MCF 10A (cell line): ENCODE measurements at regions not wholly inside any gene's neighbourhood (a gene's known extent, or its start where the extent isn't known, plus 50 kb on each side); places are given as distances from the start of the nearest gene placed in this dataset.

Experiments
- BruUV-seq: library from RNA; stranded (reverse); fragments of 400-500 nt; replicated peaks from 2 replicates; lab custom pipeline; 2021; lab: Mats Ljungman, UMichigan
- CTCF ChIA-PET: fragments of 300-600 bp; sonication (Branson Sonifier 250); formaldehyde crosslinking; extraction: SDS; loops from one replicate; lab custom pipeline; 2021; ENCODE audit warnings: antibody characterized with exemption, inconsistent platforms; lab: Yijun Ruan, JAX
- POLR2A ChIA-PET: fragments of 300-600, 350-650 bp; sonication (Branson Sonifier 250); formaldehyde crosslinking; extraction: SDS; loops from one replicate; lab custom pipeline; 2020; ENCODE audit warnings: antibody characterized with exemption, inconsistent platforms; lab: Yijun Ruan, JAX
- DNase-seq: peaks from one replicate; pipeline ENCODE4 v3.0.0-alpha.2; 2018; ENCODE audit not compliant: unreplicated experiment
- H3K27ac Mint-ChIP-seq: one replicate; pipeline ENCODE4 v1.8.0; 2022; ENCODE audit warnings: mild to moderate bottlenecking, low read depth, mixed read lengths; ENCODE audit not compliant: unreplicated experiment
- H3K27me3 Mint-ChIP-seq: one replicate; pipeline ENCODE4 v1.8.0; 2022; ENCODE audit warnings: mixed read lengths; ENCODE audit not compliant: insufficient read depth, unreplicated experiment
- H3K36me3 Mint-ChIP-seq: one replicate; pipeline ENCODE4 v1.8.0; 2022; ENCODE audit warnings: mild to moderate bottlenecking, moderate library complexity, mixed read lengths; ENCODE audit not compliant: insufficient read depth, unreplicated experiment
- H3K4me1 Mint-ChIP-seq: one replicate; pipeline ENCODE4 v1.8.0; 2022; ENCODE audit warnings: mixed read lengths; ENCODE audit not compliant: insufficient read depth, unreplicated experiment
- H3K4me3 Mint-ChIP-seq: one replicate; pipeline ENCODE4 v1.8.0; 2022; ENCODE audit warnings: mild to moderate bottlenecking, moderate library complexity, mixed read lengths; ENCODE audit not compliant: unreplicated experiment
- H3K9me3 Mint-ChIP-seq: one replicate; pipeline ENCODE4 v1.8.0; 2022; ENCODE audit warnings: mixed read lengths; ENCODE audit not compliant: unreplicated experiment
- intact Hi-C: fragments of 100-400 bp; cut with micrococcal nuclease; formaldehyde crosslinking; loops from 2 replicates; pipeline ENCODE4 v1.14.1; 2022
- TF ChIP-seq, protein P1 (sequence below): fragments of 200-600 bp; IDR thresholded peaks from one replicate; pipeline ENCODE4 v1.8.0; 2022; ENCODE audit warnings: antibody characterized with exemption, mild to moderate bottlenecking; ENCODE audit not compliant: unreplicated experiment

DNA sequence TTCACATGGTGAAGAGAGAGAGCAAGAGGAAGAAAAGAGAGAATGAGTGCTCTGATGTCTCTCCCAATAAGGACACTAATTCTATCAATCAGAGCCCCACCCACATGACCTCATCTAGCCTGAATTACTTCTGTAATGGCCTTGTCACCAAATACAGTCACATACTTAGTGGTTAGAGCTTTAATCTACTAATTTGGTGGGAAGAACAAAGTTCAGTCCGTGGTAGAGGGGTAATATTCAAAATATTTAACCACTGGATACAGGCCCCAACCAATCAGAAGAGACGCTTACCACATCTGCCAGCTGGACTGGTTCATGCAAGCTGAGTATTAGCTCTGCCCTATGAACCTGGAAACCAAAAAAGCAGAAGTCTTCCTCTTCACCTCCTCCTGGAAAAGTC, 336.3 kb upstream of the NFE2L3 start:
- TF ChIP-seq, protein P1, sequence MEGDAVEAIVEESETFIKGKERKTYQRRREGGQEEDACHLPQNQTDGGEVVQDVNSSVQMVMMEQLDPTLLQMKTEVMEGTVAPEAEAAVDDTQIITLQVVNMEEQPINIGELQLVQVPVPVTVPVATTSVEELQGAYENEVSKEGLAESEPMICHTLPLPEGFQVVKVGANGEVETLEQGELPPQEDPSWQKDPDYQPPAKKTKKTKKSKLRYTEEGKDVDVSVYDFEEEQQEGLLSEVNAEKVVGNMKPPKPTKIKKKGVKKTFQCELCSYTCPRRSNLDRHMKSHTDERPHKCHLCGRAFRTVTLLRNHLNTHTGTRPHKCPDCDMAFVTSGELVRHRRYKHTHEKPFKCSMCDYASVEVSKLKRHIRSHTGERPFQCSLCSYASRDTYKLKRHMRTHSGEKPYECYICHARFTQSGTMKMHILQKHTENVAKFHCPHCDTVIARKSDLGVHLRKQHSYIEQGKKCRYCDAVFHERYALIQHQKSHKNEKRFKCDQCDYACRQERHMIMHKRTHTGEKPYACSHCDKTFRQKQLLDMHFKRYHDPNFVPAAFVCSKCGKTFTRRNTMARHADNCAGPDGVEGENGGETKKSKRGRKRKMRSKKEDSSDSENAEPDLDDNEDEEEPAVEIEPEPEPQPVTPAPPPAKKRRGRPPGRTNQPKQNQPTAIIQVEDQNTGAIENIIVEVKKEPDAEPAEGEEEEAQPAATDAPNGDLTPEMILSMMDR, result no peak
- Mint-ChIP-seq H3K27me3 (peaks cover 17% of the 10 kb centered on the region), H3K4me3 (no peak overlapping the region), H3K36me3 (no peaks in the 10 kb centered on the region), H3K9me3 (no peaks in the 10 kb centered on the region), H3K4me1 (no peaks in the 10 kb centered on the region), H3K27ac (no peak overlapping the region)
- DNase-seq, result no peak
- intact Hi-C loops, result no loop called here
- POLR2A ChIA-PET, result no interaction called here
- CTCF ChIA-PET, result interaction anchor here (0.6 to 1.1 kb wide), 2 partner anchors 23 to 676 kb away, joined by 4 read pairs; no protein-coding TSS in a partner anchor
- no TSS peak for BruUV-seq

DNA sequence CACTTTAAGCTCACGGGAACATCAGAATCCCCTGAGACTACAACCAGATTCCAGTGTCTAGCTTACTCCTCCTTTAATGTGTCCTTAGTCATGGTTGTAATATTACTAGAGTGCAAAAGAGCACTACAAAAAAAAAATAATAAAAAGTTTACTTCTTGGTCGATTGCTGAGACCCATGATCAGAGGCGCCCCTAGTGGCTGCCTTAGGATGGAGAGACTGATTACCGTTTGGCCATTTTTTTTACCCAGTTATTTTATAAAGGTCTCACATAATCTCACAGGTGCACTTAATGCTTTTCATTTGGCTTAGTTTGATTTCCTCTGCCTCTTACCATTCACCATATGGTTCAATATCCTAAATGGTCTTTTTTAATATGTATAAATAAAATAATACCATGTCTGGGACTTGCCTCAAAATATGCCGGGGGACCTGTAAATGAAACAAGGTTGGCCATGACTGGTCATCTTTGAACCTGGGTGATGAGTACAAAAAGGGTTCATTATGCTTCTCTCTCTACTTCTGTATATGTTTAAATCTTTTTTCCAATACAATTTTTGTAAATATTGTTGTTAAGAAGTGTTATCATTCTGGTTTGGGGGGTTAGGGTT, 331.5 kb upstream of the NFE2L3 start:
- TF ChIP-seq, protein P1, result peak; percentile 59
- no peak overlapping the region for H3K27ac Mint-ChIP-seq
- intact Hi-C loops, result no loop called here
- no TSS peak for BruUV-seq
- CTCF ChIA-PET, result interaction anchor here (0.7 to 1.4 kb wide), 3 partner anchors 12 to 187 kb away, joined by 3 to 4 read pairs (median 4); no protein-coding TSS in a partner anchor
- no peak overlapping the region for H3K4me3 Mint-ChIP-seq
- POLR2A ChIA-PET, result no interaction called here
- no peaks in the 10 kb centered on the region for H3K9me3 Mint-ChIP-seq
- peak; percentile 49 for DNase-seq
- no peaks in the 10 kb centered on the region for H3K4me1 Mint-ChIP-seq
- peaks cover 66% of the 10 kb centered on the region for H3K27me3 Mint-ChIP-seq
- H3K36me3 Mint-ChIP-seq, result no peaks in the 10 kb centered on the region

DNA sequence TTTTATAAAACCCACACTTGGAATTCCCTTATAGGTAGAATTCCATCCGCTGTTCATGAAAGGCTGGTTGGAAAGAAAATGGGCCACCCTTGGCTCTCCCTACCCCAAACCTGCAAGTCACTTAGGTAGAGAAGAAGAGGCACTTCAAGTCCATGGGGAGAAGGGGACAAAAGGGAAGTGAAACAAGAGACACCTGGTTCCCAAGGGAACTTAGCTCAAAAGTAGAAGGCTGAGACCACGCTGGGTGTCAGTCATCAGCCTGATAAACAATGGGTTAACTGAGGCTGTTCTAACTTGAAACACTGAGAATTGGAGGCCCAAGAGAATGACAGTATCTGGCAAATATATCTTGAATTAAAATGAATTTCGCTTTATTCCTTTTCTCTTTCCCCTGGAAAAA, 330.8 kb upstream of the NFE2L3 start:
- TF ChIP-seq, protein P1, result no peak
- no peaks in the 10 kb centered on the region for H3K4me1 Mint-ChIP-seq
- H3K9me3 Mint-ChIP-seq, result no peaks in the 10 kb centered on the region
- no peaks in the 10 kb centered on the region for H3K36me3 Mint-ChIP-seq
- no peak for DNase-seq
- intact Hi-C loops, result no loop called here
- ChIA-PET POLR2A (no interaction called here), CTCF (no interaction called here)
- H3K4me3 Mint-ChIP-seq, result no peak overlapping the region
- H3K27ac Mint-ChIP-seq, result no peak overlapping the region
- peaks cover 71% of the 10 kb centered on the region for H3K27me3 Mint-ChIP-seq
- no TSS peak for BruUV-seq

DNA sequence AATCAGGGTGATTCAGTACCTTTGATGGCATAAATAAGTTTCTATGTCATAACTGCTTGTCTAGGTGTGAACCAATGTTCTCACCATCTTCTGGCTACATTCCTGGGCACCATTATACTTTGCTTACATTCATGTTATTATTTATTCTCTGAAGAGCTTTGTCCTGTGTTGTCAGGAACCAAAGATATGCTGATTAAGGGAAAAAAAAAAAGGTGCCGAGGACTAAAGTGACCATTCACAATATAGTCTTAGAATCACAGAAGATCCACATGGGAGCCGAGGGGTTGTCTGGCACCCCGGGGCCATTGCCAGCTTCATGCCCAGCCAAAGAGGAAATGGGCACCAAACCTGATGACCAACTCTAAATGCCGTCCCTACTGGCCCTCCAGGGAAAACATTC, 329.2 kb upstream of the NFE2L3 start:
- peaks cover 74% of the 10 kb centered on the region for H3K27me3 Mint-ChIP-seq
- DNase-seq, result no peak
- H3K4me1 Mint-ChIP-seq, result no peaks in the 10 kb centered on the region
- no peak overlapping the region for H3K27ac Mint-ChIP-seq
- no peak overlapping the region for H3K4me3 Mint-ChIP-seq
- peaks cover 6% of the 10 kb centered on the region for H3K9me3 Mint-ChIP-seq
- ChIA-PET POLR2A (no interaction called here), CTCF (interaction anchor here (0.6 to 1.1 kb wide), 3 partner anchors 13 to 421 kb away, joined by 3 read pairs; no protein-coding TSS in a partner anchor)
- TF ChIP-seq, protein P1, result no peak
- H3K36me3 Mint-ChIP-seq, result no peaks in the 10 kb centered on the region
- intact Hi-C loops, result no loop called here
- no TSS peak for BruUV-seq
